DOHH2 (cell line): ENCODE measurements at regions not wholly inside any gene's neighbourhood (a gene's known extent, or its start where the extent isn't known, plus 50 kb on each side); places are given as distances from the start of the nearest gene placed in this dataset.

Experiments used
- EZH2phosphoT487 ChIP-seq: fragments of 200-600 bp; sonication (generic); IDR thresholded peaks from 2 replicates; pipeline ENCODE4 v1.6.1; 2017; ENCODE audit warnings: borderline replicate concordance, mild to moderate bottlenecking, antibody characterized with exemption, low read length, moderate library complexity, mixed read lengths
- TF ChIP-seq, protein P1 (sequence below): fragments of 200-600 bp; sonication (generic); IDR thresholded peaks from one replicate; pipeline ENCODE4 v1.5.1; 2014; ENCODE audit warnings: antibody characterized with exemption, mild to moderate bottlenecking, low read depth, low read length; ENCODE audit not compliant: poor library complexity, severe bottlenecking

DNA sequence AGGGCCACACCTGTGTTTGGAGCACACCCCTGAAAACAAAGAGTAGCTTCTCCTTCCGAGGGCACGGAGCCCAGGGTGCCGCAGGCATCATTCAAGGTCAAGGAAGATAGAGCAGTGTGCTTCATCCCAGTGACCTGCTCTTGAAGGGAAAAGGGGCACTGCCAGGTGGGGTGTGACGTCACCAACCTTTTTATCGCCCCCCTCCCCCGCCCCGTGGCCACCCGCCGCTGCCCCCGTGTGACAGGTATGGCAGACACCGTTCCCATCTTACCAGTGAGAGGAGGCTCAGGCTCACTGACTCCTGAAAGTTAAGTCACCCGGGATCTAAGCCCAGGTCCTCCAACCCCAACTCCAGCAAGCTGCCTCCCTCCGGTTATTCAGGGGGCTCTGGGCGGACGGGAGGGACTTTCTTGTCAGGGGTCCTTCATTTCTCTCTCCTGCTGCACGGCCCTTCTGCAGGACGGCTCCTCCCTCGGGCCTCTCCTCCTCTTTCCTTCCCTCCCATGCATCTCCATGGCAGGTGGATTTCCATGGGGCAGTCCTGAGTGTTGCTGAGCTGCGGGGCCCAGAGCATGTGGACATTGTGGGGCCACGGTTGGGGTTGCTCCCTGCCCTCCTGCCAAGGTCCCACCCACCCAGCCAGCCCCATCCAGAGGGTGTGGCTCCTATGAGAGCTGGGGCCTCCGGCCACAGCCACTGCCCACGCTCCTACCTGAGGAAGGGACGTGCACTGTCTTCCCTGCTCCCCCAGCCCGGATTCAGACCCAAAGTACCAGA is 114.1 kb upstream of the HDAC4 start:
- TF ChIP-seq, protein P1, sequence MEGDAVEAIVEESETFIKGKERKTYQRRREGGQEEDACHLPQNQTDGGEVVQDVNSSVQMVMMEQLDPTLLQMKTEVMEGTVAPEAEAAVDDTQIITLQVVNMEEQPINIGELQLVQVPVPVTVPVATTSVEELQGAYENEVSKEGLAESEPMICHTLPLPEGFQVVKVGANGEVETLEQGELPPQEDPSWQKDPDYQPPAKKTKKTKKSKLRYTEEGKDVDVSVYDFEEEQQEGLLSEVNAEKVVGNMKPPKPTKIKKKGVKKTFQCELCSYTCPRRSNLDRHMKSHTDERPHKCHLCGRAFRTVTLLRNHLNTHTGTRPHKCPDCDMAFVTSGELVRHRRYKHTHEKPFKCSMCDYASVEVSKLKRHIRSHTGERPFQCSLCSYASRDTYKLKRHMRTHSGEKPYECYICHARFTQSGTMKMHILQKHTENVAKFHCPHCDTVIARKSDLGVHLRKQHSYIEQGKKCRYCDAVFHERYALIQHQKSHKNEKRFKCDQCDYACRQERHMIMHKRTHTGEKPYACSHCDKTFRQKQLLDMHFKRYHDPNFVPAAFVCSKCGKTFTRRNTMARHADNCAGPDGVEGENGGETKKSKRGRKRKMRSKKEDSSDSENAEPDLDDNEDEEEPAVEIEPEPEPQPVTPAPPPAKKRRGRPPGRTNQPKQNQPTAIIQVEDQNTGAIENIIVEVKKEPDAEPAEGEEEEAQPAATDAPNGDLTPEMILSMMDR, result no peak
- no peak for TF ChIP-seq EZH2phosphoT487
